ENCODE measurements at regions not wholly inside any gene's neighbourhood (a gene's known extent, or its start where the extent isn't known, plus 50 kb on each side); places are given as distances from the start of the nearest gene placed in this dataset.

DNA sequence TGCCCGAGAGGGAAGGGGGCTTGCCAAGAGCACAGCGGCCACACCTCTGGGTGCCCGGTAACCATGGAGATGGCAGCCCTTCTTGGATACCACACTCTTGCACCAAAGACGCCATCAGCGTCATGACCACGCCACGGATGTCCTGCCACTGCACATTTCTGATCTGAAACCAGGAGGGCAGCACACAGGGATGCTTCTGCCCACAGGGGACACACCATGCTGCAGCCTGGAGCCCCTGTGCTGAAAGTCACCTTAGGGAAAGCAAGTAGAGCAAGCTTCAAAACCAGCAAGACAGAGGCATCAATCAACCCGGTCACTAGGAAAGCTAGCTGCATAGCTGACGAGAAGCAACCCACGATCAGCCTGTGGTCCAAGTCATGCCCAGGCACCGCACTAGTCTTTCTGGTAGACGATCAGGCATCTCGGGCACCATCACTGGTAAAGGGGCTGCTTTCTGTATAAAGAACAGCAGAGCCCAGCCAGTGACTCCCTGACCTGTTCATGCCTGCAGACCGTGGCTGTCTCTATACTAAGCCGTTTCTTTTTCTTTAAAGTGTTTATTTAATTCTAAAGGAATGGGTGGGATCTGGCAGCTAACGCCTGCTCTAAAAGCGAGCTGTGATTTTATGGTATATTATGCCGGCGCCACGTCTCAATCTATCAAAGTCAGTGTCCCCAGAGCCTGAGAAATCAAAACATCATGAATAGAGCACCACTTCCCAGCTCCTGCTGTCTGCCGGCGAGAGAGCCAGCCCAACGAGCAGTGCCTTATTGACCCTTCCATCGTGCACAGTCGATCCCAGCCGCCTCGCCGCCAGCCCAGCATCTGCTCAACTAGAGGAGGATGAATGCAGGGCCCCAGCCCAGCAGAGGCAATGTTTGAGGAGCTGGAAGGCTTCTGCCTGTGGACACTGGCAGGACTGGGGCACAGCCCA, 244.7 kb downstream of the RBFOX3 start (continued):
- TF ChIP-seq, protein P1, sequence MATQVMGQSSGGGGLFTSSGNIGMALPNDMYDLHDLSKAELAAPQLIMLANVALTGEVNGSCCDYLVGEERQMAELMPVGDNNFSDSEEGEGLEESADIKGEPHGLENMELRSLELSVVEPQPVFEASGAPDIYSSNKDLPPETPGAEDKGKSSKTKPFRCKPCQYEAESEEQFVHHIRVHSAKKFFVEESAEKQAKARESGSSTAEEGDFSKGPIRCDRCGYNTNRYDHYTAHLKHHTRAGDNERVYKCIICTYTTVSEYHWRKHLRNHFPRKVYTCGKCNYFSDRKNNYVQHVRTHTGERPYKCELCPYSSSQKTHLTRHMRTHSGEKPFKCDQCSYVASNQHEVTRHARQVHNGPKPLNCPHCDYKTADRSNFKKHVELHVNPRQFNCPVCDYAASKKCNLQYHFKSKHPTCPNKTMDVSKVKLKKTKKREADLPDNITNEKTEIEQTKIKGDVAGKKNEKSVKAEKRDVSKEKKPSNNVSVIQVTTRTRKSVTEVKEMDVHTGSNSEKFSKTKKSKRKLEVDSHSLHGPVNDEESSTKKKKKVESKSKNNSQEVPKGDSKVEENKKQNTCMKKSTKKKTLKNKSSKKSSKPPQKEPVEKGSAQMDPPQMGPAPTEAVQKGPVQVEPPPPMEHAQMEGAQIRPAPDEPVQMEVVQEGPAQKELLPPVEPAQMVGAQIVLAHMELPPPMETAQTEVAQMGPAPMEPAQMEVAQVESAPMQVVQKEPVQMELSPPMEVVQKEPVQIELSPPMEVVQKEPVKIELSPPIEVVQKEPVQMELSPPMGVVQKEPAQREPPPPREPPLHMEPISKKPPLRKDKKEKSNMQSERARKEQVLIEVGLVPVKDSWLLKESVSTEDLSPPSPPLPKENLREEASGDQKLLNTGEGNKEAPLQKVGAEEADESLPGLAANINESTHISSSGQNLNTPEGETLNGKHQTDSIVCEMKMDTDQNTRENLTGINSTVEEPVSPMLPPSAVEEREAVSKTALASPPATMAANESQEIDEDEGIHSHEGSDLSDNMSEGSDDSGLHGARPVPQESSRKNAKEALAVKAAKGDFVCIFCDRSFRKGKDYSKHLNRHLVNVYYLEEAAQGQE (IDR thresholded peaks at IDR 0.05; ENCODE audit: low read depth), result no peak
- no peak for TF ChIP-seq CEBPB (IDR thresholded peaks at IDR 0.05; ENCODE audit: low read depth)
- no peak for TF ChIP-seq SIN3A (IDR thresholded peaks at IDR 0.05; ENCODE audit: low read depth)
- no peak for TF ChIP-seq EGR1 (IDR thresholded peaks at IDR 0.05; ENCODE audit: low read depth)

DNA sequence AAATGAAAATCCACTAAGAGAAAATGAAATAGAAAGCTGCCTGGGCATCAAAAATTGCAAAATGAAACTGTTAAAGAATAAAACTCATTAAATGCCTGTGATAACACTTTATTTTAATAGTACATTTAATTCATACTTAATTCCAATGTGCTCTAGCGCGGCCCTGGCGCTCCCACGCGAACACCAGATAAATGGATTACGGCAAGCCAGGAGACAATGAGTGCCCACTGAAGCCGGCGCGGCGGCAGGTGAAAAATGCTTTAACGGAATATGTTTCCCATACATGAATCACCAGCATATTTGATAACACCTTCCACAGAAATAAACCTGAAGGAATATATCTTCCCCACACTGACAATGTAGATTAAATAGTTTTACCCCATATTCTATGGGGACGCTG, 245.5 kb downstream of the RBFOX3 start:
- no peaks in the 10 kb centered on the region; a peak in 1 of 4 replicates for H3K4me1 ChIP-seq (ENCODE audit: control insufficient read depth in 1 of 2, insufficient read depth in 2 of 2, low read length in 2 of 2)
- intact Hi-C loops (cut with micrococcal nuclease), result no loop called here
- no peak overlapping the region for H3K9ac ChIP-seq (ENCODE audit: low read length)
- no TSS peak for BruUV-seq (replicated peaks)
- TF ChIP-seq CEBPB (IDR thresholded peaks at IDR 0.05; ENCODE audit: low read depth), result no peak
- TF ChIP-seq, protein P2, sequence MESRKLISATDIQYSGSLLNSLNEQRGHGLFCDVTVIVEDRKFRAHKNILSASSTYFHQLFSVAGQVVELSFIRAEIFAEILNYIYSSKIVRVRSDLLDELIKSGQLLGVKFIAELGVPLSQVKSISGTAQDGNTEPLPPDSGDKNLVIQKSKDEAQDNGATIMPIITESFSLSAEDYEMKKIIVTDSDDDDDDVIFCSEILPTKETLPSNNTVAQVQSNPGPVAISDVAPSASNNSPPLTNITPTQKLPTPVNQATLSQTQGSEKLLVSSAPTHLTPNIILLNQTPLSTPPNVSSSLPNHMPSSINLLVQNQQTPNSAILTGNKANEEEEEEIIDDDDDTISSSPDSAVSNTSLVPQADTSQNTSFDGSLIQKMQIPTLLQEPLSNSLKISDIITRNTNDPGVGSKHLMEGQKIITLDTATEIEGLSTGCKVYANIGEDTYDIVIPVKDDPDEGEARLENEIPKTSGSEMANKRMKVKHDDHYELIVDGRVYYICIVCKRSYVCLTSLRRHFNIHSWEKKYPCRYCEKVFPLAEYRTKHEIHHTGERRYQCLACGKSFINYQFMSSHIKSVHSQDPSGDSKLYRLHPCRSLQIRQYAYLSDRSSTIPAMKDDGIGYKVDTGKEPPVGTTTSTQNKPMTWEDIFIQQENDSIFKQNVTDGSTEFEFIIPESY (IDR thresholded peaks at IDR 0.05; ENCODE audit: extremely low read depth, insufficient replicate concordance, low read length), result no peak
- no peak for TF ChIP-seq ZNF274 (IDR thresholded peaks at IDR 0.05; ENCODE audit: low read depth, low read length)
- TF ChIP-seq CBX3 (IDR thresholded peaks at IDR 0.05; ENCODE audit: low read depth), result no peak
- TF ChIP-seq, protein P3, sequence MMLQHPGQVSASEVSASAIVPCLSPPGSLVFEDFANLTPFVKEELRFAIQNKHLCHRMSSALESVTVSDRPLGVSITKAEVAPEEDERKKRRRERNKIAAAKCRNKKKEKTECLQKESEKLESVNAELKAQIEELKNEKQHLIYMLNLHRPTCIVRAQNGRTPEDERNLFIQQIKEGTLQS (IDR thresholded peaks at IDR 0.05), result no peak
- no peak for TF ChIP-seq SP1 (IDR thresholded peaks at IDR 0.05; ENCODE audit: low read depth)
- no peak for TF ChIP-seq SRF (IDR thresholded peaks at IDR 0.05; ENCODE audit: low read depth)
- TF ChIP-seq ELF1 (IDR thresholded peaks at IDR 0.05; ENCODE audit: borderline replicate concordance, low read depth), result no peak
- TF ChIP-seq TCF7L2 (IDR thresholded peaks at IDR 0.05; ENCODE audit: borderline replicate concordance, extremely low read depth, insufficient read depth, insufficient read length), result no peak
- TF ChIP-seq FOSL1 (IDR thresholded peaks at IDR 0.05; ENCODE audit: low read depth), result no peak
- no peak for TF ChIP-seq RAD21 (IDR thresholded peaks at IDR 0.05; ENCODE audit: low read depth)
- no peak for TF ChIP-seq POLR2A (IDR thresholded peaks at IDR 0.05; ENCODE audit: borderline replicate concordance, extremely low read depth, insufficient read depth, insufficient read length)
- no peak for TF ChIP-seq SIN3A (IDR thresholded peaks at IDR 0.05; ENCODE audit: low read depth)
- no peaks in the 10 kb centered on the region for H3K9me3 ChIP-seq (ENCODE audit: control insufficient read depth in 1 of 2, insufficient read depth in 1 of 2, low read depth in 1 of 2, low read length in 2 of 2)
- ATAC-seq, result no peak
- no peak for DNase-seq (ENCODE audit: low read depth, low spot score)
- H3K36me3 ChIP-seq (ENCODE audit: control insufficient read depth in 1 of 2, insufficient read depth in 2 of 2, low read length in 2 of 2), result no peaks in the 10 kb centered on the region
- no peak overlapping the region for H3K27ac ChIP-seq (ENCODE audit: low read depth, low read length)
- H2AFZ ChIP-seq (ENCODE audit: low read depth, low read length, poor library complexity, severe bottlenecking), result no peak overlapping the region
- CTCF ChIA-PET, result no interaction called here
- RAD21 ChIA-PET (ENCODE audit: low non-redundant PET in 1 of 2, low total read pairs in 2 of 2, uncharacterized antibody in 2 of 2, unreplicated experiment in 2 of 2), result no interaction called here
- H3K4me3 ChIP-seq (replicated peaks in 1 of 2; ENCODE audit: low read depth in 1 of 2, low read length in 2 of 2), result no peak overlapping the region
- H3K27me3 ChIP-seq (ENCODE audit: insufficient read depth, low read length), result peaks cover 85% of the 10 kb centered on the region
- H3K4me2 ChIP-seq (ENCODE audit: low read length), result no peak overlapping the region
- H3K9me2 ChIP-seq (ENCODE audit: insufficient read depth), result no peaks in the 10 kb centered on the region
- POLR2A ChIA-PET, result no interaction called here
- no peaks in the 10 kb centered on the region for H4K20me1 ChIP-seq (ENCODE audit: insufficient read depth)
- no peaks in the 10 kb centered on the region for H3K79me2 ChIP-seq (ENCODE audit: insufficient read depth, low read length)
